Sigmoid colon (tissue), 6 donors: ENCODE measurements at regions not wholly inside any gene's neighbourhood (a gene's known extent, or its start where the extent isn't known, plus 50 kb on each side); places are given as distances from the start of the nearest gene placed in this dataset.

ENCODE experiments used
- DNase-seq: peaks from one replicate; pipeline ENCODE4 v3.0.0-alpha.2; 2019
- H3K27ac ChIP-seq, 4 donors: fragments of 200-600 bp; sonication (generic); one replicate each; pipeline ENCODE4 v1.5.1; 2016 to 2019; ENCODE audit warnings: mild to moderate bottlenecking in 1 of 4
- H3K27me3 ChIP-seq, 3 donors: fragments of 200-600 bp; sonication (generic); one replicate each; pipeline ENCODE4 v1.5.1; 2019; ENCODE audit warnings: mild to moderate bottlenecking in 1 of 3
- H3K36me3 ChIP-seq, 4 donors: fragments of 200-600 bp; sonication (generic); one replicate each; pipeline ENCODE4 v1.5.1; 2016 to 2019
- H3K4me1 ChIP-seq, 4 donors: fragments of 200-600 bp; sonication (generic); one replicate each; pipeline ENCODE4 v1.5.1; 2017 to 2019
- H3K4me3 ChIP-seq, 4 donors: fragments of 200-600 bp; sonication (generic); one replicate each; pipeline ENCODE4 v1.5.1; 2017 to 2019; ENCODE audit warnings: mild to moderate bottlenecking in 2 of 4, moderate library complexity in 1 of 4
- H3K9me3 ChIP-seq, 4 donors: fragments of 200-600 bp in 3 of 4; sonication (generic) in 3 of 4; one replicate each; pipeline versions ENCODE4 v1.5.1 to v1.6.1; 2013 to 2019
- EP300 ChIP-seq, 4 donors: sonication (generic); formaldehyde crosslinking; IDR thresholded peaks; one replicate each; pipeline ENCODE4 v1.6.1; 2017; ENCODE audit warnings: antibody characterized with exemption in 4 of 4
- POLR2A ChIP-seq, 2 donors: fragments of 450-650 bp; IDR thresholded peaks; one replicate each; pipeline ENCODE4 v1.6.1; 2016; ENCODE audit warnings: antibody characterized with exemption in 2 of 2, mild to moderate bottlenecking in 2 of 2, moderate library complexity in 2 of 2
- POLR2AphosphoS5 ChIP-seq, 4 donors: sonication (generic); formaldehyde crosslinking; IDR thresholded peaks; one replicate each; pipeline ENCODE4 v1.6.1; 2017; ENCODE audit warnings: antibody characterized with exemption in 4 of 4
- WGBS, 2 donors: extraction: QIAGEN DNeasy Blood & Tissue Kit; methylation state at CpG; one replicate each; pipeline ENCODE4 v1.1.7; 2013; 5-methylcytosine and 5-hydroxymethylcytosine counted together
- intact Hi-C: fragments of 100-400 bp; cut with DNase I; formaldehyde crosslinking; loops from one replicate; pipeline ENCODE4 v1.15.1; 2023
- TF ChIP-seq, protein P1 (sequence below), 4 experiments: fragments of 450-650 bp in 3 of 4; fragments of 200-600 bp in 1 of 4; IDR thresholded peaks; one replicate each; pipeline ENCODE4 v1.5.1; 2016 to 2019; ENCODE audit warnings: antibody characterized with exemption in 4 of 4, mild to moderate bottlenecking in 3 of 4, moderate library complexity in 2 of 4
- donor health status: healthy with polysubstance abuse.
- donor health status: healthy.

DNA sequence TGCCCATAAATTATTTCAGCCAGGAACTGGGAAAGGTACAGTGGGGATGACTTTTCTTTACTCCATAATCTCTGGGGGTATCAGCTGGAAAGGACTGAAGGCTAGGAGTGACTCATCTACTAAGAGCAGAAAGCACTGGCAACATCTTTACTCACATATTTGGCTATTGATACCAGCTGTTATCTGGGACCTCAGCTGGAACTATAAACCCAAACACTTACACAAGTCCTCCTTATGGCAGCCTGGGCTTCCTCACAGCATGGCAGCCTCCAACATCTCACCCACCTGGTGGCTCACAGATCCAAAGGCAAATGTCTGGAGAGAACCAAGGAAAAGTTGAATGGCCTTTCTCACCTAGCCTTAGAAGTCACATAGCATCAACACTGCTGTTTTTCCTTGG is 379.0 kb upstream of the RND3 start:
- Histone ChIP-seq H3K4me3 (no peak overlapping the region), H3K4me1 (no peaks in the 10 kb centered on the region)

DNA sequence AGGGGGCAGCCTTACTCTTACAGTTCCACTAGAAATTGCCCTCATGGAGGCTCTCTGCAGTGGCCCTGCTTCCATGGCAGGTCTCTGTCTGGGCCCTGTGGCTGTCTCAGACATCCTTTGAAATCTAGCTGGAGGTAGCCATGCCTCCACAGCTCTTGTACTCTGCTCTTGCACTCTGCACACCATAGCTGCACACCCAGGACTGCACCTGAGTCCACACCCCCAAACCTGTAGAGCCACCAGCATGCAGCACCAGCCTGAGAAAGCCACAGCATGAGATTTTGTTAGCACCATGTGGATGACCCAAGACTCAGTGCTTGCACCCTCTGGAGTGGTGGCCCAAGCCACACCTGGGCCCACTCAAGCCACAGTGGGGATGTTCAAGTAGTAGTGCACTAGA is 376.2 kb upstream of the RND3 start:
- no peak for TF ChIP-seq EP300 (IDR thresholded peaks at IDR 0.05)
- TF ChIP-seq POLR2AphosphoS5 (IDR thresholded peaks at IDR 0.05): no peak
- TF ChIP-seq, protein P1, sequence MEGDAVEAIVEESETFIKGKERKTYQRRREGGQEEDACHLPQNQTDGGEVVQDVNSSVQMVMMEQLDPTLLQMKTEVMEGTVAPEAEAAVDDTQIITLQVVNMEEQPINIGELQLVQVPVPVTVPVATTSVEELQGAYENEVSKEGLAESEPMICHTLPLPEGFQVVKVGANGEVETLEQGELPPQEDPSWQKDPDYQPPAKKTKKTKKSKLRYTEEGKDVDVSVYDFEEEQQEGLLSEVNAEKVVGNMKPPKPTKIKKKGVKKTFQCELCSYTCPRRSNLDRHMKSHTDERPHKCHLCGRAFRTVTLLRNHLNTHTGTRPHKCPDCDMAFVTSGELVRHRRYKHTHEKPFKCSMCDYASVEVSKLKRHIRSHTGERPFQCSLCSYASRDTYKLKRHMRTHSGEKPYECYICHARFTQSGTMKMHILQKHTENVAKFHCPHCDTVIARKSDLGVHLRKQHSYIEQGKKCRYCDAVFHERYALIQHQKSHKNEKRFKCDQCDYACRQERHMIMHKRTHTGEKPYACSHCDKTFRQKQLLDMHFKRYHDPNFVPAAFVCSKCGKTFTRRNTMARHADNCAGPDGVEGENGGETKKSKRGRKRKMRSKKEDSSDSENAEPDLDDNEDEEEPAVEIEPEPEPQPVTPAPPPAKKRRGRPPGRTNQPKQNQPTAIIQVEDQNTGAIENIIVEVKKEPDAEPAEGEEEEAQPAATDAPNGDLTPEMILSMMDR (IDR thresholded peaks at IDR 0.05): no peak
- no peak for TF ChIP-seq POLR2A (IDR thresholded peaks at IDR 0.05)
- intact Hi-C loops: no loop called here

More for the DNA sequence above, 379.0 kb upstream of the RND3 start:
- intact Hi-C loops: no loop called here
- no peaks in the 10 kb centered on the region for H3K9me3 ChIP-seq
- no peaks in the 10 kb centered on the region for H3K27me3 ChIP-seq
- no peak overlapping the region for H3K27ac ChIP-seq
- TF ChIP-seq POLR2AphosphoS5 (IDR thresholded peaks at IDR 0.05) (no peak), POLR2A (IDR thresholded peaks at IDR 0.05) (no peak), EP300 (IDR thresholded peaks at IDR 0.05) (no peak)
- TF ChIP-seq, protein P1 (IDR thresholded peaks at IDR 0.05): no peak
- DNase-seq: no peak
- H3K36me3 ChIP-seq: no peaks in the 10 kb centered on the region

DNA sequence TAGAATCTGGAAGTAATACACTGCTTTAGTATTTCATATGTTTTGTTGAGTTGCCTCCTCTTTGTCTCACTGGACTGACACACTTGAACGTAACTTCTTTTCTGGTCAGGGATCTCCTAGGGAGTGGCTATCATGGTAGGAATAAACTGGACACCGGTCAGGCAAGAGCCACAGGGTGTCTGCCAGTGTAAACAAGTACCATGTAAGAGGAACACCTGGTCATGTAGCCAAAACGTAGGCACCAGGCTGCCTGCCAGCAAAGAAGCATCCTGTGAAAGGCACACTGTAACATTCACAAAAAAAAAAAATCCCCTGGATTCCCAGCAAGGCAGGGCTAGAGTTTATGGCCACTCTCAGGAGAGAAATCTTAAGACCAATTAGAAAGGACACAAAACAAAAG is 372.8 kb upstream of the RND3 start:
- no peak for TF ChIP-seq POLR2A (IDR thresholded peaks at IDR 0.05)
- TF ChIP-seq POLR2AphosphoS5 (IDR thresholded peaks at IDR 0.05): no peak
- TF ChIP-seq, protein P1 (IDR thresholded peaks at IDR 0.05): no peak
- no peak for TF ChIP-seq EP300 (IDR thresholded peaks at IDR 0.05)
- Histone ChIP-seq H3K36me3 (no peaks in the 10 kb centered on the region), H3K27me3 (no peaks in the 10 kb centered on the region), H3K4me1 (no peaks in the 10 kb centered on the region), H3K9me3 (no peaks in the 10 kb centered on the region), H3K27ac (no peak overlapping the region), H3K4me3 (no peak overlapping the region)
- WGBS, 2 donors: 54 to 69% methylated on average over 3 of the region's 3 CpGs
- DNase-seq: no peak
- intact Hi-C loops: no loop called here

More for the DNA sequence above, 376.2 kb upstream of the RND3 start:
- DNase-seq: no peak
- H3K4me3 ChIP-seq: no peak overlapping the region
- no peaks in the 10 kb centered on the region for H3K36me3 ChIP-seq
- H3K27ac ChIP-seq: no peak overlapping the region
- H3K27me3 ChIP-seq: no peaks in the 10 kb centered on the region
- no peaks in the 10 kb centered on the region for H3K4me1 ChIP-seq
- no peaks in the 10 kb centered on the region for H3K9me3 ChIP-seq

DNA sequence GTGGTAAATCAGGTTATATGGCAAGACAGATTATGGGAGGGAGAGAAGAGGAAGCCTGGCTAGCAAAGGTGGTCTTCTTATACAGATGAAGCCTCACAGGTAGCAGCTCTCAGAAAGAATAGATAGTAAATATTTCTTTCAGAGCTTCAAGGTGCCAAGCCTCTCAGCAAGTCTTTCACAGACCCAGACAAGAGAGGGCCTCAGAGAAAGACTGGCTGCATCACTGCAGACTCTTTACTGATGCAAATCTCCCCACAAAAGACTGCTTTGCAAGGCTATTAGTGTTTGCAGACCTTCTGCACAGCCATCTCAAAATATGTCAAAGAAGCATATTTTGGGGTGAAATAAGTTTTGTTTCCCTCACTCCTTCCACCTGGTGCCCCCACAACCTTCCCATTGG is 372.4 kb upstream of the RND3 start:
- DNase-seq: no peak
- no peak overlapping the region for H3K27ac ChIP-seq
- H3K36me3 ChIP-seq: no peaks in the 10 kb centered on the region
- intact Hi-C loops: no loop called here
- no peaks in the 10 kb centered on the region for H3K4me1 ChIP-seq
- TF ChIP-seq POLR2AphosphoS5 (IDR thresholded peaks at IDR 0.05): no peak
- TF ChIP-seq, protein P1 (IDR thresholded peaks at IDR 0.05): no peak
- TF ChIP-seq POLR2A (IDR thresholded peaks at IDR 0.05): no peak
- TF ChIP-seq EP300 (IDR thresholded peaks at IDR 0.05): no peak
- H3K4me3 ChIP-seq: no peak overlapping the region
- no peaks in the 10 kb centered on the region for H3K27me3 ChIP-seq
- H3K9me3 ChIP-seq: no peaks in the 10 kb centered on the region

DNA sequence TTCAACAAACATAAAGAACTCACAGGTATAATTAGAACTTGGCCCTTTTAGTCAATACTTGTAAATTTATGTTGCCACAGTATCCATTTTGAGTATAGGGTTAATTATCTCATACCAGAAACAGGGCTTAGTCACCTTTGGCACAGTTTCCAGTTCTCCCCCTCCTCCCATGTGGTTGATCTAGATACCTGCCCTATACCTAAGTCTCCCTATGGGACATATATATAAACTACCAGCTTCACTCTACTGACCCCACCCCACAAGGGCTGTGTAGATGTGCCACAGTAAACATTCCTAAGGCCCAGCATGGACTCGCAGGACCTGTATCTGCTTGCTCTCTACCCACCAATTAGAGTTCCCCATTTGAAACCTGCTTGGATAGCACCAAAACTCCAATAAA is 371.7 kb upstream of the RND3 start:
- Histone ChIP-seq H3K27ac (no peak overlapping the region), H3K4me3 (no peak overlapping the region), H3K9me3 (no peaks in the 10 kb centered on the region), H3K36me3 (no peaks in the 10 kb centered on the region), H3K27me3 (no peaks in the 10 kb centered on the region), H3K4me1 (no peaks in the 10 kb centered on the region)
- WGBS, 2 donors: 49 to 80% methylated on average over 1 of the region's 1 CpG
- TF ChIP-seq EP300 (IDR thresholded peaks at IDR 0.05) (no peak), POLR2A (IDR thresholded peaks at IDR 0.05) (no peak), POLR2AphosphoS5 (IDR thresholded peaks at IDR 0.05) (no peak)
- TF ChIP-seq, protein P1 (IDR thresholded peaks at IDR 0.05): no peak
- no peak for DNase-seq
- intact Hi-C loops: no loop called here
